Hepatocyte (in vitro differentiated cells): ENCODE measurements at regions not wholly inside any gene's neighbourhood (a gene's known extent, or its start where the extent isn't known, plus 50 kb on each side); places are given as distances from the start of the nearest gene placed in this dataset.

Source experiments
- DNase-seq: peaks from one replicate; pipeline ENCODE4 v3.0.0-alpha.2; 2016; ENCODE audit warnings: low spot score
- H2AFZ ChIP-seq: fragments of 200-600 bp; sonication (generic); 2 replicates; pipeline ENCODE4 v1.6.0; 2016; ENCODE audit warnings: antibody characterized with exemption, mild to moderate bottlenecking
- H3K27ac ChIP-seq: fragments of 200-600 bp; sonication (generic); 2 replicates; pipeline ENCODE4 v1.5.1; 2016; ENCODE audit warnings: mild to moderate bottlenecking
- H3K27me3 ChIP-seq: fragments of 200-600 bp; sonication (generic); 2 replicates; pipeline ENCODE4 v1.6.1; 2016
- H3K36me3 ChIP-seq: fragments of 200-600 bp; sonication (generic); replicated peaks from 2 replicates; pipeline ENCODE4 v1.5.1; 2016; ENCODE audit warnings: low read depth; ENCODE audit not compliant: insufficient read depth
- H3K4me1 ChIP-seq: fragments of 200-600 bp; sonication (generic); 2 replicates; pipeline ENCODE4 v1.5.1; 2016; ENCODE audit warnings: mild to moderate bottlenecking, moderate library complexity; ENCODE audit not compliant: insufficient read depth
- H3K4me2 ChIP-seq: fragments of 200-600 bp; sonication (generic); 2 replicates; pipeline ENCODE4 v1.6.0; 2016
- H3K4me3 ChIP-seq: fragments of 200-600 bp; sonication (generic); 2 replicates; pipeline ENCODE4 v1.5.1; 2016; ENCODE audit warnings: mild to moderate bottlenecking
- H3K79me2 ChIP-seq: fragments of 200-600 bp; sonication (generic); 2 replicates; pipeline ENCODE4 v1.6.0; 2017; ENCODE audit warnings: mild to moderate bottlenecking
- H3K9me2 ChIP-seq: fragments of 200-600 bp; sonication (generic); replicated peaks from 2 replicates; pipeline ENCODE4 v1.6.0; 2017; ENCODE audit warnings: mild to moderate bottlenecking; ENCODE audit not compliant: insufficient read depth
- H3K9me3 ChIP-seq: fragments of 200-600 bp; sonication (generic); 2 replicates; pipeline ENCODE4 v1.5.1; 2016; ENCODE audit warnings: low read depth, mild to moderate bottlenecking
- H4K20me1 ChIP-seq: fragments of 200-600 bp; sonication (generic); 2 replicates; pipeline ENCODE4 v1.6.0; 2016; ENCODE audit warnings: mild to moderate bottlenecking; ENCODE audit not compliant: insufficient read depth, poor library complexity, severe bottlenecking
- EZH2 ChIP-seq: fragments of 200-600 bp; sonication (generic); IDR thresholded peaks from 2 replicates; pipeline ENCODE4 v1.6.1; 2016; ENCODE audit warnings: antibody characterized with exemption, mild to moderate bottlenecking, borderline replicate concordance
- EZH2phosphoT487 ChIP-seq: fragments of 200-600 bp; sonication (generic); IDR thresholded peaks from one replicate; pipeline ENCODE4 v1.6.1; 2018; ENCODE audit warnings: antibody characterized with exemption, mild to moderate bottlenecking, low read depth, moderate library complexity; ENCODE audit not compliant: unreplicated experiment, severe bottlenecking
- WGBS: methylation state at CpG from one replicate; pipeline ENCODE4 v1.1.6; 2016; ENCODE audit warnings: low lambda C conversion rate; ENCODE audit errors: missing lambda C conversion rate; 5-methylcytosine and 5-hydroxymethylcytosine counted together
- TF ChIP-seq, protein P1 (sequence below): fragments of 200-600 bp; sonication (generic); IDR thresholded peaks from 2 replicates; pipeline ENCODE4 v1.5.1; 2016; ENCODE audit warnings: antibody characterized with exemption, mild to moderate bottlenecking; ENCODE audit not compliant: poor library complexity

DNA sequence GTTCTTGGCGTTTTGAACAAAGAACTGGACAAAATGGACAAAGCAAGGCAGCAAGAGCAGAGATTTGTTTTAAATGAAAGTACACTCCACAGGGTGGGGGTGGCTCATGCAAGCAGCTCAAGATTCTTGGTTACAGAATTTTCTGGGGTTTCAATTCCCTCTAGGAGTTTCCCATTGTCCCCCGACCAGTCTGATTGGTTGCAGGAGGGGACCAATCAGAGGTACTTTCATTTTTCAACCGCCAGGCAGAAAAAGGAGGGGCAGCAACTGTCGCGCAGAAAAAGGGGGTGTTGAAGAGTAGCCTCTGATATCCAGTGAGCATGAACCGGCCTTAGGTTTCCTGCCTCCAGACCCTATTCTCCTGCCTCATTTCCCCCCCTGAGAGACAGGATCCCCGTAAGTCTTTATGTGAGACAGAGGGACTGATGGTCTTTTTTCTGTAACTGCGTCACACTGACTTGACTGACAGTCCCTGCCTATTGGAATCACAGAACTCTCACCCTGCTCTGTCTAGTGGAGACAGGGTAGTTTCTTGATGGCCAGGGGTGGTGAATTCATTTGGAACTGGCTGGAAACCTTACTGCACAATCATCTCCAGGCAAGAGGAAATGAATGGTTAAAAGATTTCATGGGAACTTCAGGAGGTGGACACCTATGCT lies 59.4 kb upstream of the ALOX12 start:
- Histone ChIP-seq H3K27me3 (no peaks in the 10 kb centered on the region), H3K36me3 (no peaks in the 10 kb centered on the region), H4K20me1 (no peaks in the 10 kb centered on the region), H3K9me2 (no peaks in the 10 kb centered on the region), H3K4me2 (no peak overlapping the region), H2AFZ (no peak overlapping the region), H3K4me3 (no peak overlapping the region), H3K27ac (no peak overlapping the region), H3K9me3 (no peaks in the 10 kb centered on the region), H3K4me1 (no peaks in the 10 kb centered on the region), H3K79me2 (no peaks in the 10 kb centered on the region)
- 85% methylated on average over 8 of the region's 8 CpGs for WGBS
- DNase-seq: no peak
- TF ChIP-seq EZH2phosphoT487 (no peak), EZH2 (no peak)
- TF ChIP-seq, protein P1, sequence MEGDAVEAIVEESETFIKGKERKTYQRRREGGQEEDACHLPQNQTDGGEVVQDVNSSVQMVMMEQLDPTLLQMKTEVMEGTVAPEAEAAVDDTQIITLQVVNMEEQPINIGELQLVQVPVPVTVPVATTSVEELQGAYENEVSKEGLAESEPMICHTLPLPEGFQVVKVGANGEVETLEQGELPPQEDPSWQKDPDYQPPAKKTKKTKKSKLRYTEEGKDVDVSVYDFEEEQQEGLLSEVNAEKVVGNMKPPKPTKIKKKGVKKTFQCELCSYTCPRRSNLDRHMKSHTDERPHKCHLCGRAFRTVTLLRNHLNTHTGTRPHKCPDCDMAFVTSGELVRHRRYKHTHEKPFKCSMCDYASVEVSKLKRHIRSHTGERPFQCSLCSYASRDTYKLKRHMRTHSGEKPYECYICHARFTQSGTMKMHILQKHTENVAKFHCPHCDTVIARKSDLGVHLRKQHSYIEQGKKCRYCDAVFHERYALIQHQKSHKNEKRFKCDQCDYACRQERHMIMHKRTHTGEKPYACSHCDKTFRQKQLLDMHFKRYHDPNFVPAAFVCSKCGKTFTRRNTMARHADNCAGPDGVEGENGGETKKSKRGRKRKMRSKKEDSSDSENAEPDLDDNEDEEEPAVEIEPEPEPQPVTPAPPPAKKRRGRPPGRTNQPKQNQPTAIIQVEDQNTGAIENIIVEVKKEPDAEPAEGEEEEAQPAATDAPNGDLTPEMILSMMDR: no peak

GRCh38 chr17:6938637-6939036 lies 57.2 kb upstream of the ALOX12 start:
- Histone ChIP-seq H3K9me2 (no peaks in the 10 kb centered on the region), H3K4me2 (no peak overlapping the region), H3K4me3 (no peak overlapping the region), H3K27ac (no peak overlapping the region), H4K20me1 (no peaks in the 10 kb centered on the region), H3K79me2 (no peaks in the 10 kb centered on the region), H3K36me3 (no peaks in the 10 kb centered on the region), H3K4me1 (no peaks in the 10 kb centered on the region), H3K27me3 (no peaks in the 10 kb centered on the region), H3K9me3 (no peaks in the 10 kb centered on the region), H2AFZ (no peak overlapping the region)
- 75% methylated on average over 3 of the region's 3 CpGs for WGBS
- TF ChIP-seq, protein P1: no peak
- no peak for TF ChIP-seq EZH2
- no peak for TF ChIP-seq EZH2phosphoT487
- no peak for DNase-seq

DNA sequence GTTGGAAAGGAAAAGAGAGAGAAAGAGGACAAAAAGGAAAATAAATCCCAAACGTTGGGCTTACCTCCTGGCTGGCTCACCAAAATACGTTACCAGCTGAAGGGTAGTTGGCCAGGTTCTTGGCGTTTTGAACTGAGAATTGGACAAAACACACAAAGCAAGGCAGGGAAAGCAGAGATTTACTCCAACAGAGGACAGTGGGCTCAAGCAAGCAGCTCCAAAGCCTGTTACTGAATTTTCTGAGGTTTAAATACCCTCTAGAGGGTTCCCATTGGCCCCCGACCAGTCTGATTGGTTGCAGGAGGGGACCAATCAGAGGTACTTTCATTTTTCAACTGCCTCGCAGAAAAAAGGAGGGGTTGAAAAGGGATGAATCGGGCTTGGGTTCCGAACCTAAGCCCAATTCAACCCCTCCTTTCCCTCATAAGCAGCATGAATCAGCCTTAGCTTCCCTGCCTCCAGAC lies 55.6 kb upstream of the ALOX12 start:
- Histone ChIP-seq H4K20me1 (no peaks in the 10 kb centered on the region), H3K79me2 (no peaks in the 10 kb centered on the region), H3K4me3 (no peak overlapping the region), H3K36me3 (no peaks in the 10 kb centered on the region), H3K9me3 (no peaks in the 10 kb centered on the region), H3K4me1 (no peaks in the 10 kb centered on the region), H3K9me2 (no peaks in the 10 kb centered on the region), H3K4me2 (no peak overlapping the region), H3K27ac (no peak overlapping the region), H3K27me3 (no peaks in the 10 kb centered on the region), H2AFZ (no peak overlapping the region)
- TF ChIP-seq, protein P1: no peak
- TF ChIP-seq EZH2 (no peak), EZH2phosphoT487 (no peak)
- DNase-seq: no peak
- 91% methylated on average over 7 of the region's 7 CpGs for WGBS

DNA sequence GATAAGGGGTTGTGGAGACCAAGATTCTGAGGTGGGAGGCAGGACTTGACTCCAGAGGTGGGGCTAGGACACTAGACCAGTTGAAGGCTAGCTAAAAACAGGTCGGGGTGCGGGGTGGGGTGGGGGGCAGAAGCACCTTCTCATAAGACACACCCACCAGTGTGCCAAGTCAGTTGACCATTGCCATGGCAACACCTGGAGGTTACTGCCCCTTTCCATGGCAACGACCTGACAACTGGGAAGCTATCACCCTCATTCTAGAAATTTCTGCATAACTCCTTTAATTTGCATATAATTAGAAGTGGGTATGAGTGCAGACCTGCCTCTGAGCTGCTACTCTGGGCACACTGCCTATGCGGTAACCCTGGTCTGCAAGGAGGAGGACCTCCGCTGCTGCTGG lies 53.9 kb upstream of the ALOX12 start:
- no peaks in the 10 kb centered on the region for H3K9me3 ChIP-seq
- H3K36me3 ChIP-seq: no peaks in the 10 kb centered on the region
- no peaks in the 10 kb centered on the region for H3K27me3 ChIP-seq
- 87% methylated on average over 5 of the region's 5 CpGs for WGBS
- no peaks in the 10 kb centered on the region for H4K20me1 ChIP-seq
- no peak overlapping the region for H3K4me3 ChIP-seq
- no peaks in the 10 kb centered on the region for H3K79me2 ChIP-seq
- H3K4me1 ChIP-seq: no peaks in the 10 kb centered on the region
- no peak overlapping the region for H3K4me2 ChIP-seq
- H2AFZ ChIP-seq: no peak overlapping the region
- H3K27ac ChIP-seq: no peak overlapping the region
- no peaks in the 10 kb centered on the region for H3K9me2 ChIP-seq
- DNase-seq: no peak
- TF ChIP-seq, protein P1: no peak
- TF ChIP-seq EZH2phosphoT487 (no peak), EZH2 (no peak)
